Prostate gland (tissue), 2 donors: ENCODE measurements at regions not wholly inside any gene's neighbourhood (a gene's known extent, or its start where the extent isn't known, plus 50 kb on each side); places are given as distances from the start of the nearest gene placed in this dataset.

ENCODE experiments used
- DNase-seq: peaks from one replicate; pipeline ENCODE4 v3.0.0-alpha.2; 2019; ENCODE audit warnings: low spot score
- H3K27ac ChIP-seq, 2 donors: fragments of 200-600 bp; sonication (generic); 2 replicates each; pipeline ENCODE4 v1.5.1; 2017 to 2019
- H3K27me3 ChIP-seq: fragments of 200-600 bp; sonication (generic); replicated peaks from 2 replicates; pipeline ENCODE4 v1.5.1; 2019; ENCODE audit not compliant: insufficient read depth
- H3K36me3 ChIP-seq, 2 donors: fragments of 200-600 bp; sonication (generic); 1 replicate in 1 of 2; 2 replicates in 1 of 2; pipeline versions ENCODE4 v1.5.1 to v1.8.1; 2017 to 2019
- H3K4me1 ChIP-seq: fragments of 200-600 bp; sonication (generic); replicated peaks from 2 replicates; pipeline ENCODE4 v1.5.1; 2019
- H3K4me3 ChIP-seq, 2 donors: fragments of 200-600 bp; sonication (generic); 2 replicates each; pipeline ENCODE4 v1.5.1; 2017 to 2019
- H3K9me3 ChIP-seq: fragments of 200-600 bp; sonication (generic); 2 replicates; pipeline ENCODE4 v1.5.1; 2017
- CTCF ChIP-seq, 4 experiments: fragments of 200-600 bp in 2 of 4; fragments of 450-650 bp in 2 of 4; sonication (generic) in 2 of 4; IDR thresholded peaks; 1 replicate in 3 of 4; 2 replicates in 1 of 4; pipeline ENCODE4 v1.5.1; 2016 to 2019; ENCODE audit warnings: antibody characterized with exemption in 4 of 4, mild to moderate bottlenecking in 2 of 4, moderate library complexity in 2 of 4
- POLR2A ChIP-seq: fragments of 450-650 bp; IDR thresholded peaks from one replicate; pipeline ENCODE4 v1.6.1; 2016; ENCODE audit warnings: antibody characterized with exemption, mild to moderate bottlenecking
- POLR2AphosphoS5 ChIP-seq: sonication (generic); formaldehyde crosslinking; IDR thresholded peaks from one replicate; pipeline ENCODE4 v1.6.1; 2017; ENCODE audit warnings: antibody characterized with exemption
- WGBS: methylation state at CpG from one replicate; pipeline ENCODE4 v1.1.5; 2018; 5-methylcytosine and 5-hydroxymethylcytosine counted together
- intact Hi-C: fragments of 100-400 bp; cut with DNase I; formaldehyde crosslinking; loops from one replicate; pipeline ENCODE4 v1.14.2; 2022

- no peaks in the 10 kb centered on the region for H3K9me3 ChIP-seq
- no peaks in the 10 kb centered on the region for H3K27me3 ChIP-seq
- TF ChIP-seq POLR2A (no peak), CTCF (IDR thresholded peaks at IDR 0.05) (no peak), POLR2AphosphoS5 (no peak)
- no peak overlapping the region for H3K4me3 ChIP-seq
- H3K36me3 ChIP-seq: no peaks in the 10 kb centered on the region
- intact Hi-C loops: no loop called here
- WGBS: 83% methylated on average over 2 of the region's 2 CpGs
- H3K4me1 ChIP-seq: no peaks in the 10 kb centered on the region
- no peak for DNase-seq
- H3K27ac ChIP-seq: no peak overlapping the region
Measured at GRCh38 chr9:6067426-6067825, 52.0 kb upstream of the RANBP6 start.
